HG02840 (cell line): ENCODE measurements at regions not wholly inside any gene's neighbourhood (a gene's known extent, or its start where the extent isn't known, plus 50 kb on each side); places are given as distances from the start of the nearest gene placed in this dataset.

ENCODE experiments used
- ATAC-seq: cut with Tn5 transposase; IDR thresholded peaks from one replicate; pipeline ENCODE4 v1.9.1; 2021; ENCODE audit warnings: mild to moderate bottlenecking, moderate library complexity, moderate number of reproducible peaks; ENCODE audit not compliant: unreplicated experiment, low FRiP score

GRCh38 chr10:78260680-78261079 is 227.0 kb downstream of the RPS24 start:
- no peak for ATAC-seq

GRCh38 chr10:78261291-78261690 is 227.6 kb downstream of the RPS24 start:
- no peak for ATAC-seq

DNA sequence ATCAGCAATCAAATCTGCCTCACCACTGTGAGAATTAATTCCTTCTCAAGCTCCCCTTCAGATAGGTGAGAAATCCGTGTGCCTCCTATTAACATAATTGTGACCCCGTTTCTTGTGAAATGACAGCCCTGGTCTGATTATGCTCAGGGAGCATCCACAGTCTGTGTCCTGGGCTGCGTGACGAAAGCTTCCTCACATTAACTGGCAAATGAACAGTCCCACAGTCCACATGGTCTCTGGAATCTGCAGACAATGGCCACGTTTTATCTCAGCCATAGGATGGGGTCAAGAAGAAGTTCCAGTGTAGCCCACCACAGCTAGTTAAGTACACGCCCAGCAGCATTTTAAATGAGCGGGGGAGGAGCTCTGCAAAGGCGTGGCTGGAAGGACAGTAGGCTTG is 229.2 kb downstream of the RPS24 start:
- ATAC-seq, result no peak

DNA sequence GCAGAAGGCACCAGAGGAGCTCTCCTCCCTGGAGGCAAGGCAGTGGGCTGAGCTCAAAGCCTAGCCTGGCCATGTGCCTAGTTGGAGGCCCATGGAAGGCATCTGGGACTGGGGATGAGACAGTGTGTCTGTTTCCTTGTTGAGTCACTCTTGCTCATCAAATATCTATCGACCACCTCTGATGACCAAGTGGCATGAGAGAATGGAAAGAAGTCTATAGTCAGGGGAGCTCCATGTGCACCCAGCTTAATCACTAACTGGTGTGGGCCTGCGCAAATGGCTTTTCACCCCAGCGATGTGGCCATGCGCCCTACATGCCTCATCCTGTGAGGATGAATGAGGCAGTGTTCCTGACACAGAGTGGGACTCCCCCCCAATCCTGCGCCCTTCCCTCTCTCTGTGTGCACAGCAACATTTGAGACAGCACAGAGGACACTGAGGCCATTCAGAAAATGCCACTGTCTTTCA is 229.9 kb downstream of the RPS24 start:
- no peak for ATAC-seq

- no peak for ATAC-seq
These were observed 230.7 kb downstream of the RPS24 start for GRCh38 chr10:78264361-78264760.

DNA sequence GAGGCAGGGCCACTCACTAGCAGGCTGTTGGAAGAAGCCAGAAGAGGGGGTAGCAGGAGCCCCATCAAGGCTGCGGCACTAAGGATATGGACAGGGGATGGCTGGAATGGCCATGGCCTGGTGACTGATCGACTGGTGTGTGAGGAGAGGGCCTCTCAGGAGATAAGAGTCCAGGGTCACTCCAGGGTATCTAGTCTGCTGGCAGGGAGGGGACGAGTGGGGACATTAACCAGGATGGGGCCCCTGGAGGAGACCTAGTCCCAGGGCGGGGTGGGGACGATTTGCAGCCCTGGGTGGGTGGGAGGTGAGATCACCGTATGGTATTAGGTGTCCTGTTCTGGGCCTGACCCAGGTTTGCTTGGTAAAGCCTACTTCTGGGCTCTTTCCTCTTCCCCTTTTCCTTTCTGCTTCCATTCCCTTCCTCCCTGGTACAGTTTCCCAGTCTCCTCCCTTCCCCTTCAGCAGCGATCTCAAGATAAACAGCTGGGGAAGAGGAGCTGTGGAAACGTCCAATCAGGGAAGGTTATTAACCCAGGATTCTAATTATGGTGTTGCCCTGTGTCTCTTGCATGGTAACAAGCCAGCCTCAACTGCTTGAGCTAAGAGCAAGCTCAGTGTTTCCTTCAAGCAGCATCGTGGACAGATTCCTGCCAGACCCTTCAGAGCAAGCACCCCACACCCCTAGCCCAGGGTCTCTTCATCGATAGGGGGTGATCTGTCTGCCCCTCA is 233.2 kb downstream of the RPS24 start:
- no peak for ATAC-seq

DNA sequence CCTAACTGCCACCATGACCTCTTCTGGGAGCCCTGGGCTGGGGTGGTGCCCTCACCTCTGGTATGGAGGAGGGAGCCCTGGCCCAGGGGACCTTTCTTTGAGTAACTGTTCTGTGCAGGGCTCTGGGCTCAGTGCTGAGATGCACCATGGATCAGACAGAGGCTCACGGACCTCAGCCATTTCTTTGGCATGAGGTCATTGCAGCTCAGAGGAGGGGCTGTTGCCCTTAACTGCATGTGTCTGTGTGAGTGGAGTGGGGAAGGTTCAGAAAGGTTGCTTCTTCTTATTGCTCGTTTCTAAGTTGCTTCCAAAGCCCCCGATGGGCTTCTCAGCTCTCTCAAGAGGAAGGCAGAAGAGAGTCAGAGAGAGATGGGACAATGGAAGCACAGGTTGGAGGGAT is 233.9 kb downstream of the RPS24 start:
- ATAC-seq, result no peak

- ATAC-seq, result no peak
These were observed 235.4 kb downstream of the RPS24 start for GRCh38 chr10:78269060-78269459.

DNA sequence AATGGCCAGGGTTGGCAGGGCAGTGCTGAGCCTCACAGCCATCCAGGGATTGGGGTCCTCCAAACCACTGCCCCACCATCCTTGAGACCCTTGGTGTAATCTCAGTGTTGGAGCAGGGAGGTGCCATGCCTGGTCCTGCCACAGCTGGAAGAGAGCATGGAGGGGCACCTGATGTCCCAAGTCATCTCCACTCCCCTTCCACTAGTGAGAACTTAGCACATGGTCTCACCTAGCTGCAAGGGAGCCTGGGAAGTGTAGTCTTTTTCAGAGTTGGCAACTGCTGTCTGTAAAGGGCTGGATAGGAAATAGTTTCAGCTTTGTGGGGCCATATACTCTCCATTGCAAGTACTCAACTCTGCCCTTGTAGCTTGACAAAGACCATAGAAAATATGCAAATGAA is 238.7 kb downstream of the RPS24 start:
- ATAC-seq, result no peak

DNA sequence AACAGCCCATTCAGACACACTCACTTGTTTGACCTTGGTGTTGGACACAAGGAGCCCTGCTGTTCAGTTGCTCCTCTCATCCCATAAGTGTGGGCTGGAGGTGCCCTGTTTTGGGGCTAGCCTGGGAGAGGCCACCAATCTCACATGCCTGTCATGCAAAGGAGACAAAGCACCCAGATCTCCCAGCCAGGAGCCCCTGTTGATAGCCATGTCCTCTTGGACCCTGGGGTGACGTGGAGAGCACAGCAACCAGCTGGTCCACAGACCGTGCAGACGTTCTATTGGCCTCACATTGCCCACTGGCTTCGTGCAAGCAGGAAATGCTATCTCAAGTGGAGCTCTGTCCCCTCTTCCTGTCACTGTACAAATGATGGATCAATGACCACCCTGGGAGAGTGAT is 240.8 kb downstream of the RPS24 start:
- no peak for ATAC-seq

DNA sequence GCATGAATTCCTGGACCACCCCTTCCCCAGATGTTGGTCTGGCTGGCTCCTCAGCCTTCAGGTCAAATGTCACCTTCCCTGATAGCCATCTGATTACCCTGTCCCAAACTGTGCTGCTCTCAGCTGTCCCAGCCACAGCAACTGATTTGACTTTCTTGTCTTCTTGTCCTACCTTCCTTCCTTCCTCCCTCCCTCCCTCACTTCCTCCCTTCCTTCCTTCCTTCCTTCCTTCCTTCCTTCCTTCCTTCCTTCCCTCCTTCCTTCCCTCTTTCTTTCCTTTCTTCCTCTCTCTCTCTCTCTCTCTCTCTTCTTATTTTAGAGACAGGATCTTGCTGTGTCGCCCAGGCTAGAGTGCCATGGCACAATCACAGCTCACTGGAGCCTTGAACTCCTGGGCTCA is 242.5 kb downstream of the RPS24 start:
- ATAC-seq, result no peak

DNA sequence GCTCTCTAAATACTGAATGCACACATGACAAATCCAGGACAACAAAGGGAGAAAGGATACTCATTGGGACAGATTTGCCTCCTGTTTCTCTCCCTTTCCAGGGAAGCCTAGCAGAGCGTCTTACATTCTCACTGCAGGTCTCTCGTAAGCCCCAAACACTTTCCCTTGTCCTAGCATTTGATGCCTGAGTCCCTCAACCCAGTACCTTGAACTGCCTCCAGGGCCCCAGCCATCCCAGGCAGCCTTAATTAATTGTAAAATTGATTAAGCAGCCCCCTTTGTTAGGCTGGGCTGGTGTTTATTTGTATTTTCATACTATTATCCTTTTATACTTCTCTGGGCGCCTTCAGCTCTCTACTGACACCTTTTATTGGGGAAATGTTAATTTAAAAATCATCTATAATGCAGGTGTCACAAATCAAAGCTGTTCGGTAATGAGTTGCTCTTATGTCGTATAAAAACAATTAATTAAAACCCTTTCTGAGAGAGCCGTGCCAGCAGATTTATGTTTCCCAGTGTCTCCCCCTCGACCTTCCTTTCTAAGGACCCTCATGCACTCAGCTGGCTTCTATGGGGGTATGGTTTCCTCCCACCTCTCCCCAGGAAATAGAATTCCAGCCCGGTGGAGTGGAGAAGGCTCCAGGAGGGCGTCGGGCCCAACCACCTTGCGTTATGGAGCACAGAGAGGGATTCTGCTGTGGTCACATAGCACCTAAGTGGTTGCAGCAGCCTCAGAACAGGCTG is 243.8 kb downstream of the RPS24 start:
- ATAC-seq, result no peak

- no peak for ATAC-seq
These were observed 244.4 kb downstream of the RPS24 start for GRCh38 chr10:78278058-78278404.

- no peak for ATAC-seq
These were observed 246.1 kb downstream of the RPS24 start for GRCh38 chr10:78279756-78280155.

GRCh38 chr10:78280604-78281003 is 246.9 kb downstream of the RPS24 start:
- ATAC-seq, result no peak

DNA sequence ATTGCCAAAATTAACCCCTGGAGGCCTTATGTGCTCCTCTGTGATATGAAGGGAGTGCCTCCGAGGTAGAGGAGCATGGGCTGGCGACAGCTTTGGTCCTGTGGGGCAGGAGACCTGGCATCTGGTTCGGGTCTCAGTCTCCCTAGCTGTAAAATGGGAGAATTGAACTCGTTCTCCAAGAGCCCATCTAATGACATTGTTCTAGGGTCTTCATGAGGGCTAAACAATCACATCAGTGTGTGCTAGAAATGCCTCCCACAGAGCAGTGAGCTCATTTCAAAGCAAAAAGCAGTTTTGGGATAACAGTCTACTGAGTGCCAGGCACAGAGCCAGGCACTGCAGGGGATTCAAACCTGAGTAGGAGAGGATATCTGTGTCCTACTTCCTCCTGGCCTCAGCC is 248.0 kb downstream of the RPS24 start:
- ATAC-seq, result no peak

DNA sequence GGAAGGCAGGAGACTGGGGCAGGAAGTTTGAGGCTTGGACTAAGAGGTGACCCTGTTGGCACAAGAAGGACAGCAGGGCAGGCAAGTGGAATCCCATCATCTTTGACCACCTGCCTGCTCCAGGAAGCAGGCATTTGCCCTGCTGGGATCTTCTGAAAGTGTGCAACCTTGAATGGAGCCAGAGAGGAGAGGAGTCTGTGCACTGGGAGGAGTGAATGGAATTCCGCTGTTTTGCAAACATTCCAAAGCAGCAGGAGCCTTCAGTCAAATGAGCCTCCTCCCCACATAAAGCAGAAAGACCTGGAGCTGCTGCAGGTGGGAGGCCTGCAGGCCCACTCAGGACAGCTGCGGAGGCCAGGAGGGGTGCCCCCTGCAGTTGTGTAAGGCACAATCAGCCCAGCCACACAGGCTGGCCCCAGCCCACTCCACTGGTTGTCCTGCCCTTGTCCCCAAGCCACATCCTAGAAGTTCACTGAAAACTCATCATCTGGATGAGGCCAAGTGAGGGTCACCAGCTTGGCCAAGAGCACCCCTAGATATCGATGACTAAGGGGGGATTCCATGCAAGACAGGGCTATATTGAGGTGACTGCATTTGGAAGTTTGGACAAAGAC is 249.5 kb downstream of the RPS24 start:
- ATAC-seq, result no peak

GRCh38 chr10:78284381-78284780 is 250.7 kb downstream of the RPS24 start:
- no peak for ATAC-seq

DNA sequence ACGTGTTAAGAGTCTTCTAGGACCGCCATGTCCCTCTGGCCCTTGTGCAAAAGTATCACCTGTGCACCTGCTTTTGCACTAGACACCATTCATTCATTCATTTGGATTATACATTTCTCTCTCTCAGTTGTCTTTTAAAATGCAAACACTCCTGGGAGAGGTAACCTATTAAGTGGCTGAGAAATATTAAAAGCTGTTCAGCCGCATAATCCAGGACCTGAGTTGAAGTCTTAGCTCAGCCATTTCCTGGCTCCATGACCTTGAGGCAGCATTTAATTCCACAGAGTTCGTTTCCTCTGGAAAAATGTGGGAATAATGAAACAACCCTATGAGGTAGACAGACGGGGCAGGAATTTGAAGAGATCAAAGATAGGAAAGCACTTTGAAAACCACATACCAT is 251.6 kb downstream of the RPS24 start:
- no peak for ATAC-seq

DNA sequence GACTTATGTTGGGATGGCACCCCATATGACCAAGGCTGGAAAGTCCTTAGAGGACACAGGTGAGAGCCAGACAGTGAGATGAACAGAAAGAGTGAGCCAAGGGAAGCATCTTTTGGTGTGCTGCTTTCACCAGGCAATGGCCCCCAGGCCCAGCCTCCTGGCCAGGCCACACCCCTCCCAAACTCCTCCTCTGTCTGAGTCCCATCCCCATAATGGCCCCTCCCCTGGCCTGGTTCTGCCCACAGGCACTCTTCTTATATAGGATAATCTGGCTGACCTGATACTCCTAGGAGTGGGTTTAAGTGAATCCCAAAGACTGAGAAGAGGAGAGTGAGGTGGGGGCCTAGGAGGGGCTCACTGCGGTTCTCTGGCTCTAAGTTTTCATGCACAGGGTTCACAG is 252.5 kb downstream of the RPS24 start:
- ATAC-seq, result no peak

DNA sequence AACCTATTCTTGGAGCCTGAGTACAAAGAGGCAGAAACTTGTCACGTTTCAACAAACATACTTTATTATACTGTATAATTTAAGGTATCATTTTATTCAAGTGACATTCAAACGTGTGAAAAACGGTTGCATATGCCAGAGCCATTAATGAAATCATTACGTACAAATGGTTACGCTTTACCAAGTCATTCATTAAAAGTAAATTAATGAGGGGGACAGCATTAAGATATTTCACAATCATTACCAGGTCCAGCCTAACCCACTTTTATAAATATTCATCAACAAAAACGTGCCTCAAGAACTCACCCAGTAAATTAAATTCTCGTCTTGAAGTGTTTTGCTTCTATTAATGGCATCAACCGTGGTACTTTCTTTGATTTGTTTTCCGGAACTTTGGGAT is 253.0 kb downstream of the RPS24 start:
- no peak for ATAC-seq

GRCh38 chr10:78287618-78288017 is 254.0 kb downstream of the RPS24 start:
- no peak for ATAC-seq
